ENCODE measurements at regions not wholly inside any gene's neighbourhood (a gene's known extent, or its start where the extent isn't known, plus 50 kb on each side); places are given as distances from the start of the nearest gene placed in this dataset.

- no peak overlapping the region for H2AFZ ChIP-seq (ENCODE audit: low read depth, low read length)
- H3K9ac ChIP-seq (ENCODE audit: low read length) = no peak overlapping the region
- no peak overlapping the region for H3K27ac ChIP-seq (ENCODE audit: low read depth, low read length)
- no peaks in the 10 kb centered on the region for H3K36me3 ChIP-seq (ENCODE audit: insufficient read depth, low read length)
- TF ChIP-seq CTCF (IDR thresholded peaks at IDR 0.05; ENCODE audit: insufficient read depth, low read depth, low read length) = no peak
- TF ChIP-seq EZH2 (IDR thresholded peaks at IDR 0.05; ENCODE audit: insufficient read depth, low read length) = no peak
- Mint-ChIP-seq H3K4me3 (ENCODE audit: unreplicated experiment) (no peak overlapping the region), H3K36me3 (ENCODE audit: low read depth, unreplicated experiment) (no peaks in the 10 kb centered on the region), H3K9me3 (ENCODE audit: unreplicated experiment) (peaks cover 16% of the 10 kb centered on the region), H3K4me1 (ENCODE audit: low read depth, unreplicated experiment) (peaks cover 4% of the 10 kb centered on the region), H3K27ac (ENCODE audit: unreplicated experiment) (no peak overlapping the region), H3K27me3 (ENCODE audit: low read depth, unreplicated experiment) (peaks cover 8% of the 10 kb centered on the region)
- H3K27me3 ChIP-seq (ENCODE audit: insufficient read depth, low read length) = peaks cover 2% of the 10 kb centered on the region
- no peak overlapping the region for H3K4me2 ChIP-seq (ENCODE audit: low read length)
- DNase-seq (ENCODE audit: low read depth) (no peak), FAIRE-seq (no peak)
- H3K79me2 ChIP-seq (ENCODE audit: insufficient read depth, low read length) = no peaks in the 10 kb centered on the region
- no peaks in the 10 kb centered on the region for H4K20me1 ChIP-seq (ENCODE audit: insufficient read depth, low read length)
- no peak overlapping the region for H3K4me3 ChIP-seq (ENCODE audit: insufficient read depth, low read depth, low read length)
- no peaks in the 10 kb centered on the region for H3K9me3 ChIP-seq (ENCODE audit: insufficient read depth, low read depth, low read length)
- no peaks in the 10 kb centered on the region for H3K4me1 ChIP-seq (ENCODE audit: insufficient read depth, low read length)
Measured at GRCh38 chr3:127052121-127052561, 69.2 kb downstream of the PLXNA1 start.

DNA sequence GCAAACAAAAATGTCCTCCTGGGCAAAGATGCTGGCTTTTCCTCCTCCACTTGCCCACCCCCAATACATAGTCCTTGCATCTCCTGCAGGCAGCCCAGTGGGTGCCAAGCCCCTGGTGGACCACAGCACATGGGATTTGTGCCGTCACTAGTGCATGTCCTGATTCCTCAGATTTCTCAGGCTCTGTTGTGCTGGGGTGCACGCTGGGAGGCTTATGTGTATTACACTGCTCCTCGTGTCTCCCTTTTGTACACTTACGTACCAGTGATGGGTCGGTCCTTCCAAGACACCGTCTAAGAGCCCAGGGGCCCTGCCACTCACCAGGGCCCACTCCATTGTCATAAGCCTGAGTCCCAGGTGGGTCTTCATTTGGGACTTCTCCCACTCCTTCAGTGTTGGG, 70.1 kb downstream of the PLXNA1 start:
- Mint-ChIP-seq H3K27ac (ENCODE audit: unreplicated experiment) (peak overlapping the region; percentile 53), H3K36me3 (ENCODE audit: low read depth, unreplicated experiment) (no peaks in the 10 kb centered on the region), H3K27me3 (ENCODE audit: low read depth, unreplicated experiment) (peaks cover 9% of the 10 kb centered on the region), H3K4me1 (ENCODE audit: low read depth, unreplicated experiment) (peaks cover 4% of the 10 kb centered on the region), H3K4me3 (ENCODE audit: unreplicated experiment) (no peak overlapping the region), H3K9me3 (ENCODE audit: unreplicated experiment) (peaks cover 20% of the 10 kb centered on the region)
- H3K9ac ChIP-seq (ENCODE audit: low read length) = no peak overlapping the region
- H2AFZ ChIP-seq (ENCODE audit: low read depth, low read length) = no peak overlapping the region
- H3K4me3 ChIP-seq (ENCODE audit: insufficient read depth, low read depth, low read length) = no peak overlapping the region
- TF ChIP-seq CTCF (IDR thresholded peaks at IDR 0.05; ENCODE audit: insufficient read depth, low read depth, low read length) (no peak), EZH2 (IDR thresholded peaks at IDR 0.05; ENCODE audit: insufficient read depth, low read length) (no peak)
- no peaks in the 10 kb centered on the region for H3K79me2 ChIP-seq (ENCODE audit: insufficient read depth, low read length)
- no peaks in the 10 kb centered on the region for H3K36me3 ChIP-seq (ENCODE audit: insufficient read depth, low read length)
- H3K4me1 ChIP-seq (ENCODE audit: insufficient read depth, low read length) = no peaks in the 10 kb centered on the region
- no peak overlapping the region for H3K4me2 ChIP-seq (ENCODE audit: low read length)
- FAIRE-seq (no peak), DNase-seq (ENCODE audit: low read depth) (no peak)
- H3K27me3 ChIP-seq (ENCODE audit: insufficient read depth, low read length) = peaks cover 2% of the 10 kb centered on the region
- H3K27ac ChIP-seq (ENCODE audit: low read depth, low read length) = no peak overlapping the region
- no peaks in the 10 kb centered on the region for H3K9me3 ChIP-seq (ENCODE audit: insufficient read depth, low read depth, low read length)
- H4K20me1 ChIP-seq (ENCODE audit: insufficient read depth, low read length) = no peaks in the 10 kb centered on the region

DNA sequence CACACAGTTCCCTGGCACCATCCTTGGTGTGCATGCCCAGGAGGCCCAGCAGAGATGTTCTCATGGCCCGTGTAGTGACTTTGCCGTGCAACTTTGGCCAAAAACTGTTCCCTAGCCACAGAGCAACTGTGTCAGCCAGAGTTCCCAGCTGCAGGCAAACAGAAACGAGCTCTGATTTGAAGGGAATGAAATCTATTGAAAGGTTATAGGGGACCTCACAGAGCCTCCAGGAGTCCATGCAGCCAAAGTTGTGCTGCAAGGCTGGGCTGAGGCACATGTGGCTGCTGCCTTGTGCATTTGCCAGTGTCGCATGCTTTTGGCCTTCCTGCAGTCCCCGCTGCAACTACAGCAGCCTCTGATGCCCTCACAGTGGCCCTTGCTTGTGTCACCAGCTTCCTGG, 70.5 kb downstream of the PLXNA1 start:
- Histone ChIP-seq H3K9me3 (ENCODE audit: insufficient read depth, low read depth, low read length) (no peaks in the 10 kb centered on the region), H3K36me3 (ENCODE audit: insufficient read depth, low read length) (no peaks in the 10 kb centered on the region), H3K4me1 (ENCODE audit: insufficient read depth, low read length) (no peaks in the 10 kb centered on the region), H3K79me2 (ENCODE audit: insufficient read depth, low read length) (no peaks in the 10 kb centered on the region), H3K27me3 (ENCODE audit: insufficient read depth, low read length) (peaks cover 2% of the 10 kb centered on the region), H3K4me2 (ENCODE audit: low read length) (no peak overlapping the region), H2AFZ (ENCODE audit: low read depth, low read length) (no peak overlapping the region), H3K9ac (ENCODE audit: low read length) (no peak overlapping the region), H3K4me3 (ENCODE audit: insufficient read depth, low read depth, low read length) (no peak overlapping the region), H3K27ac (ENCODE audit: low read depth, low read length) (no peak overlapping the region), H4K20me1 (ENCODE audit: insufficient read depth, low read length) (no peaks in the 10 kb centered on the region)
- Mint-ChIP-seq H3K9me3 (ENCODE audit: unreplicated experiment) (peaks cover 16% of the 10 kb centered on the region), H3K27me3 (ENCODE audit: low read depth, unreplicated experiment) (peaks cover 11% of the 10 kb centered on the region), H3K27ac (ENCODE audit: unreplicated experiment) (no peak overlapping the region), H3K36me3 (ENCODE audit: low read depth, unreplicated experiment) (no peaks in the 10 kb centered on the region), H3K4me3 (ENCODE audit: unreplicated experiment) (no peak overlapping the region), H3K4me1 (ENCODE audit: low read depth, unreplicated experiment) (peaks cover 4% of the 10 kb centered on the region)
- TF ChIP-seq EZH2 (IDR thresholded peaks at IDR 0.05; ENCODE audit: insufficient read depth, low read length) = no peak
- TF ChIP-seq CTCF (IDR thresholded peaks at IDR 0.05; ENCODE audit: insufficient read depth, low read depth, low read length) = no peak
- DNase-seq (ENCODE audit: low read depth) (no peak), FAIRE-seq (no peak)

All from astrocyte (in vitro differentiated cells and primary cell).